ENCODE measurements at regions not wholly inside any gene's neighbourhood (a gene's known extent, or its start where the extent isn't known, plus 50 kb on each side); places are given as distances from the start of the nearest gene placed in this dataset.

- TF ChIP-seq POLR2A (IDR thresholded peaks at IDR 0.05) (no peak), CTCF (IDR thresholded peaks at IDR 0.05) (no peak)
These were observed 53.6 kb upstream of the SDK2 start for GRCh38 chr17:73697872-73698271.

All from esophagus squamous epithelium (tissue), 4 donors.